GM21390 (cell line): ENCODE measurements at regions not wholly inside any gene's neighbourhood (a gene's known extent, or its start where the extent isn't known, plus 50 kb on each side); places are given as distances from the start of the nearest gene placed in this dataset.

Experiments
- ATAC-seq: cut with Tn5 transposase; IDR thresholded peaks from one replicate; pipeline ENCODE4 v1.9.1; 2021; ENCODE audit not compliant: unreplicated experiment

- ATAC-seq: no peak
Observed at GRCh38 chr10:33565231-33565630, 230.8 kb upstream of the NRP1 start.

DNA sequence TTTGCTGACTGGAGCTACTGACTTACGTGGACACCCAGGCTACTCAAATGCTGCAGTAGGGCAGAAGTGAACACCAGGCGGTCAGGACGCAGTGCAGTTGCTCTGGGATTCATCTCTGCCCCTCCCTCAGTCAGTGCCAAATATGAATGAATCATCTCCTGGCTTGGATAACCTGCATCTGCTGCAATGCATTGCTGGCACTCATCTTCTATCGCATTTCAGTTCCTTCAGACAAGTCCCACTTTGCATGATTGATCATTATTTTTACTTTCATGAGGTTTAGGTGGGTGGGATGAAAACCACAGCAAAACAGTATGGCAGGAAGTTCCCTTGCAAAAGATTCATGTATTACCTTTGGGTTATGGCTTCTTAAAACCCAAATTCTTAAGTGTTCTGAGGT lies 224.6 kb upstream of the NRP1 start:
- no peak for ATAC-seq

DNA sequence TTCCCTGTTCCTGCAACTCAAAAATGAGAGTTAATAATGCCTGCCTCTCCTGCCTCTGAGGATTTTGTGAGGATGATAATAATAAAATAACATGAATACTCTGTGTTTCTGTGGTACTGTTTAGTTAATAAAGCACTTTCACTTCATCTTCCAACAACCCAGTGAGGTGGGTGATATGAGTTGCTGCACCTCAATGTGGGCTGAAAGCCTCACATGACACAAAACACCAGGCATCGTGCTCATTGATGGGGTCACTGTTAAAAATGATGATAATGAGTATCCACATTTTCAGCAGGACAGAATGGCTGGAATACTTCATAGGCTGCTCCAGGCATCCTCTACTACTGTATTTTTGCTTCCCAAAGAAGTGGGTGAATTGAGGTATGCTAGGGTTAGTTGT lies 222.8 kb upstream of the NRP1 start:
- ATAC-seq: no peak

GRCh38 chr10:33556620-33557019 lies 222.2 kb upstream of the NRP1 start:
- ATAC-seq: no peak

- ATAC-seq: no peak
Observed at GRCh38 chr10:33556103-33556502, 221.6 kb upstream of the NRP1 start.

- ATAC-seq: no peak
Observed at GRCh38 chr10:33553748-33554571, 219.5 kb upstream of the NRP1 start.

GRCh38 chr10:33552290-33552689 lies 217.8 kb upstream of the NRP1 start:
- no peak for ATAC-seq

- no peak for ATAC-seq
Observed at GRCh38 chr10:33550811-33551210, 216.3 kb upstream of the NRP1 start.

- ATAC-seq: no peak
Observed at GRCh38 chr10:33547976-33548375, 213.5 kb upstream of the NRP1 start.

DNA sequence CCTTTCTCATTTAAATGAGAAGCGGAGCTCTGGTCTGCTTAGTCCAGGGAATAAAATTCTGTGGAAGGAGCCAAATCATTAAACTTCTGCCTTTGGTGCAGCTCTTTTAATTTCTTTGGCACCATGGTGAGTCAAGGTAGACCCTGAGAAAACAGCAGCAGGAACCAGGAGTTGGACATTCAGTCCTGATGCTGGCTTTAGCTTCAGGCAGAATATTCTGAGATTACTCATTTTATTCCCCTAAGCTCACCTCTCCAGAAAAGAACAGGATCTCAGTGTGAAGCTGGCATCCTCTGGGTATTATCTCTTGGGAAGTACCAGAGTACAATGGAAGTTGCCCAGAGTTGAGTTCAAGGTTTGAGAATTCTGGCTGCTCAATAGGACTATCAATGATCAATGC lies 211.6 kb upstream of the NRP1 start:
- no peak for ATAC-seq

DNA sequence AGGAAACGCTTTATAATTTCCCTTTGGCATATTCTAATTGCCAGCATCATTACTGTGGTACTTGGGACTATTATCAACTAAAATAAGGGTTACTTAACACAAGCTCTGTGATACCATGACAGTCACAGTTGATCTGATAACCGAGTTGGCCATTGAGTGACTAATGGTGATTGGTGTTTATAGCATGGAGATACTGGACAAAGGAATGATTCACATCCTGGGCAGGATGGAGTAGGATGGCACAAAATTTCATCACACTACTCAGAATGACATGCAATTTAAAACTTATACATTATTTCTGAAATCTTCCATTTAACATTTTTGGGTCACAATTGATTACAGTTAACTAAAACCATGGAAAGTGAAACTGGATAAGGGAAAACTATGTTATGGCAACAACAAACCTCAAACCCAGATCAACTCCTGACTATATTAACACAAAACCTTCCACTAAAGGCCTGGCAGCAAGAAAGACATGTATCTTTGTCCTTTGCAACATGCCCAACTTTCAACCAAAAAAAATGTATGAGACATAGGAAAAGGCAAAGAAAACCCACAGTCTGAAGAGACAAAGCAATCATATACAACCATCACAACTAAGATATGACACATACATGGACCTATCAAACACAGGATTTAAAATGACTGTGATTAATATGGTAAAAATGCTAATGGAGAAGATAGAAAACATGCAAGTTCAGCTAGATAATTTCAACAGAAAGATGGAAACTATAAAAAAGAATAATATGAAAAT lies 208.5 kb upstream of the NRP1 start:
- no peak for ATAC-seq

DNA sequence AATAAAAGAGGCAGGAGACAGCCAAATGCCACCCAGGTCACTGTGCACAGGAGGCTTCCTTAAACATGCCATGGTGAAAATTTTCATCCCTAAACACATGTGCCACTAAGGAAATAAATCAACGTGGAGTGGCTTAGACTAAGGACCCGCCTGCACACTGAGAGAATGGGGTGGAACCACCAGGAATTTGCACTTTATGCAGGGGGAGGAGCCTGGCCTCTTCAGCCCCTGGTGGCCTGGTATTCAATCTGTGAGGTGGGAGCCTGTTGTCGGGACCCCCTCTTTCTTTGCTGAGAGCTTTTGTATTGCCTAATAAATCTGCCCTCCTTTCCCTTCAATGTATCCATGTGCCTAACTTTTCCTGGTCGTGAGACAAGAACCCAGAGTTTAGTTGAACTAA lies 204.6 kb upstream of the NRP1 start:
- no peak for ATAC-seq

GRCh38 chr10:33537066-33537465 lies 202.6 kb upstream of the NRP1 start:
- no peak for ATAC-seq

DNA sequence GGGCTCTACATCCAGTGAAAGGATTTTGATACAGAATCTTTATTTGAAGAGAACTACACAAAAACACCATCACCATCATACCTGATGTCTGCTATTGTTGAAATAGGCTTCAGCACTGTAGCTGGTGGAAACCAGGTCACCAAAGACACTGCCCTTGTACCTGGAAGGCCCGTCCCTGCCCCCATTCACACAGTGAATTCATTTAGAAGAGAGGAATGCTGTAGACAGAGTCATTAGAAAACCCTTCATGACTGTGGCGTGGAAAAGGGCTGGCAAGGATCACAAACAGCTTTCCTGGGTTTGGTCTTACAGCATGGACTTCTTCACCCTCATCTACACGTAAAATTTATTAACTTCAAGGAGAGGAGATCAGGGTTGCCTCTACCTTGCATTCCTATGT lies 202.0 kb upstream of the NRP1 start:
- ATAC-seq: no peak

DNA sequence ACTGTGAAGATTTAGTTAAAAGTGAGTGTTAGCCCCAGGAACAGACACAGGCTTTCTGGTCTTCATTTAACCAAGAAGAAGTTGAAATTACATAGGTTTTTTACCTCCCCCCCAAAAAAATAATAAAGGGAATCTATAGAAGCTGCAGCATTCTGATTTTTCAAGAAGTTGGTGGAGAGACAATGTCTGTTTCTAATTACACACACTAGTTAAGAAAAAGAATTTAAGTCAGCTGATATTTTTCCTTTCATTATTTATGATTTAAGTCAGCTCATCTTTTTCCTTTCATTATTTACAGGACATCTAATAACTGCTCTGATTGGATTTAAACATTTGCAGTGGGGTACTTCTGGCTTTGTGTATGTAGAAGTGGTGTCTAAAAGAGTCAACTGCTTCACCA lies 201.4 kb upstream of the NRP1 start:
- no peak for ATAC-seq

DNA sequence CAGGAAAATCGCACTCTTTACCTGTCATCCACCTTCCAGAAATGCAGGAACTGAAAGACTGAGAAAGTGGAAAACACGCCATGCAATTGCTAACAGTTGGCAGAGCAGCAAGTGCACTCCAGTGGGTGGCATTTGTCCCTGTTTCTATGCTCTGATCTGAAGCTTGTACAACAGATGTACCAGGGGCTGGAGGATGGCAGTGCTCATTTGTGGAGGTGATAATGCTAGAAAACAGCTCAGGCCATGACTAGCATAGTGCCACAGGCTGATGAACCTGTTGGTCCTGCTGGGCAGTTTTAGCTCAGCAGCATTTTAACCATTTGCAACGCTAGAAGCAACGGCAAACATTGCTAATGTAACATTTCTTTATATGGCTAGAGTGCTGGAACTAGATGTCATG lies 199.9 kb upstream of the NRP1 start:
- no peak for ATAC-seq

DNA sequence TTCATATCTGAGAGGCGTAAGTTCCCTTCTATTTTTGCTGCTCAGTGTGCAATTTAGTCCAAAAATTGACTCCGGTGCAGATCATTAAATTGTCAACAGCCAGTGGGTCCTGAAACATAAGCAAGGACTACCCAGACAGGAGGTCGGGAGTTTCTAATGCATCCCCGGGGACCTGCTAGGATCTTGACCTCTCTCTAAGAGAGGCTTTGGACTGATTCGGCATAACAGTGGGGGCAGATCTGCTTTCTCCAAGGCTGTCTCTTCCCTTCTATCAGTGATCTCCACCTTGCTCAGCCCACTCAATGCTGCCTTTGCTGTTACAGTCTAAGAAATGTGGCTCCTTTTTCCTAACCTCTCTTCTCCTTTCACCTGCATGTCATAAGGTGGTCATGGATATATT lies 199.1 kb upstream of the NRP1 start:
- ATAC-seq: no peak

DNA sequence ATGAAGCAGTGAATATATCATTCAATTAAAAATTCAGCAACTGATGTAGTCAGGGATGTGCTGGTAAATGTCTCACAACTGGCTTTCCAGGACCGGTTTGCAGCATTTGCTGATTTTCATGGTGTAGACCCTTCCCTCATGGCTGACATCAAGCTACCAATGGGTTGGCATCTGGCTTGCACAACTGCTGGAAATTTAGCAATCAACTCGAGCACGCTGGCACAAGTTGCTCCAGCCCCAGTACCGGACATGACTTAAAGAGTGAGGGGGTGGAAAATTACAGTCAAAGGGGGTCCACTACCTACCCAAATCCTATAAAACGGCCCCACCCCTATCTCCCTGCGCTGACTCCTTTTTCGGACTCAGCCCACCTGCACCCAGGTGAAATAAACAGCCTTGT lies 198.4 kb upstream of the NRP1 start:
- ATAC-seq: no peak

GRCh38 chr10:33529234-33529633 lies 194.8 kb upstream of the NRP1 start:
- no peak for ATAC-seq

- no peak for ATAC-seq
Observed at GRCh38 chr10:33524966-33525365, 190.5 kb upstream of the NRP1 start.

GRCh38 chr10:33524041-33524440 lies 189.6 kb upstream of the NRP1 start:
- no peak for ATAC-seq

- ATAC-seq: no peak
Observed at GRCh38 chr10:33523236-33523792, 188.8 kb upstream of the NRP1 start.
